ENCODE measurements at regions not wholly inside any gene's neighbourhood (a gene's known extent, or its start where the extent isn't known, plus 50 kb on each side); places are given as distances from the start of the nearest gene placed in this dataset.

- TF ChIP-seq, protein P1, sequence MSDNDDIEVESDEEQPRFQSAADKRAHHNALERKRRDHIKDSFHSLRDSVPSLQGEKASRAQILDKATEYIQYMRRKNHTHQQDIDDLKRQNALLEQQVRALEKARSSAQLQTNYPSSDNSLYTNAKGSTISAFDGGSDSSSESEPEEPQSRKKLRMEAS (IDR thresholded peaks at IDR 0.05), result no peak
- TF ChIP-seq CEBPB (IDR thresholded peaks at IDR 0.05) (no peak), TCF12 (IDR thresholded peaks at IDR 0.05; ENCODE audit: low read depth) (no peak), REST (IDR thresholded peaks at IDR 0.05; ENCODE audit: low read depth) (no peak), ZBTB7A (IDR thresholded peaks at IDR 0.05; ENCODE audit: low read depth) (no peak), USF1 (IDR thresholded peaks at IDR 0.05) (no peak), EGR1 (IDR thresholded peaks at IDR 0.05) (no peak), CREB1 (IDR thresholded peaks at IDR 0.05; ENCODE audit: low read depth) (no peak), TAF1 (IDR thresholded peaks at IDR 0.05; ENCODE audit: low read depth) (no peak), EP300 (IDR thresholded peaks at IDR 0.05; ENCODE audit: borderline replicate concordance) (no peak), RAD21 (IDR thresholded peaks at IDR 0.05; ENCODE audit: low read depth) (no peak), YY1 (IDR thresholded peaks at IDR 0.05; ENCODE audit: low read depth) (no peak), TEAD4 (IDR thresholded peaks at IDR 0.05) (no peak), NFIC (IDR thresholded peaks at IDR 0.05) (no peak), FOXM1 (IDR thresholded peaks at IDR 0.05; ENCODE audit: borderline replicate concordance, low read depth) (no peak)
Measured at GRCh38 chr15:66864871-66865281, 162.8 kb downstream of the SMAD6 start.

GRCh38 chr15:66865622-66866611 lies 163.9 kb downstream of the SMAD6 start:
- TF ChIP-seq CREB1 (IDR thresholded peaks at IDR 0.05; ENCODE audit: low read depth) (no peak), USF1 (IDR thresholded peaks at IDR 0.05) (no peak), ZBTB7A (IDR thresholded peaks at IDR 0.05; ENCODE audit: low read depth) (no peak), RAD21 (IDR thresholded peaks at IDR 0.05; ENCODE audit: low read depth) (no peak), FOXM1 (IDR thresholded peaks at IDR 0.05; ENCODE audit: borderline replicate concordance, low read depth) (no peak), NFIC (IDR thresholded peaks at IDR 0.05) (no peak), CEBPB (IDR thresholded peaks at IDR 0.05) (no peak), TCF12 (IDR thresholded peaks at IDR 0.05; ENCODE audit: low read depth) (no peak), YY1 (IDR thresholded peaks at IDR 0.05; ENCODE audit: low read depth) (no peak), TAF1 (IDR thresholded peaks at IDR 0.05; ENCODE audit: low read depth) (no peak), REST (IDR thresholded peaks at IDR 0.05; ENCODE audit: low read depth) (no peak), EGR1 (IDR thresholded peaks at IDR 0.05) (no peak), EP300 (IDR thresholded peaks at IDR 0.05; ENCODE audit: borderline replicate concordance) (no peak), TEAD4 (IDR thresholded peaks at IDR 0.05) (no peak)
- TF ChIP-seq, protein P1 (IDR thresholded peaks at IDR 0.05), result no peak

- TF ChIP-seq FOXM1 (IDR thresholded peaks at IDR 0.05; ENCODE audit: borderline replicate concordance, low read depth) (no peak), TAF1 (IDR thresholded peaks at IDR 0.05; ENCODE audit: low read depth) (no peak), YY1 (IDR thresholded peaks at IDR 0.05; ENCODE audit: low read depth) (no peak), EP300 (IDR thresholded peaks at IDR 0.05; ENCODE audit: borderline replicate concordance) (no peak), RAD21 (IDR thresholded peaks at IDR 0.05; ENCODE audit: low read depth) (no peak), ZBTB7A (IDR thresholded peaks at IDR 0.05; ENCODE audit: low read depth) (no peak), NFIC (IDR thresholded peaks at IDR 0.05) (no peak), TEAD4 (IDR thresholded peaks at IDR 0.05) (no peak), TCF12 (IDR thresholded peaks at IDR 0.05; ENCODE audit: low read depth) (no peak), EGR1 (IDR thresholded peaks at IDR 0.05) (no peak), CREB1 (IDR thresholded peaks at IDR 0.05; ENCODE audit: low read depth) (no peak), USF1 (IDR thresholded peaks at IDR 0.05) (no peak)
Measured at GRCh38 chr15:66866656-66867055, 164.6 kb downstream of the SMAD6 start.

GRCh38 chr15:66868918-66869317 lies 166.9 kb downstream of the SMAD6 start:
- TF ChIP-seq EGR1 (IDR thresholded peaks at IDR 0.05), result no peak
- no peak for TF ChIP-seq USF1 (IDR thresholded peaks at IDR 0.05)
- TF ChIP-seq YY1 (IDR thresholded peaks at IDR 0.05; ENCODE audit: low read depth), result no peak
- TF ChIP-seq EP300 (IDR thresholded peaks at IDR 0.05; ENCODE audit: borderline replicate concordance), result no peak
- TF ChIP-seq ZBTB7A (IDR thresholded peaks at IDR 0.05; ENCODE audit: low read depth), result no peak
- TF ChIP-seq NFIC (IDR thresholded peaks at IDR 0.05), result no peak
- no peak for TF ChIP-seq REST (IDR thresholded peaks at IDR 0.05; ENCODE audit: low read depth)
- TF ChIP-seq TCF12 (IDR thresholded peaks at IDR 0.05; ENCODE audit: low read depth), result no peak
- TF ChIP-seq RAD21 (IDR thresholded peaks at IDR 0.05; ENCODE audit: low read depth), result no peak
- TF ChIP-seq CEBPB (IDR thresholded peaks at IDR 0.05), result no peak
- no peak for TF ChIP-seq TEAD4 (IDR thresholded peaks at IDR 0.05)
- no peak for TF ChIP-seq TAF1 (IDR thresholded peaks at IDR 0.05; ENCODE audit: low read depth)
- TF ChIP-seq, protein P1 (IDR thresholded peaks at IDR 0.05), result no peak
- no peak for TF ChIP-seq CREB1 (IDR thresholded peaks at IDR 0.05; ENCODE audit: low read depth)
- TF ChIP-seq FOXM1 (IDR thresholded peaks at IDR 0.05; ENCODE audit: borderline replicate concordance, low read depth), result no peak
